ENCODE measurements at regions not wholly inside any gene's neighbourhood (a gene's known extent, or its start where the extent isn't known, plus 50 kb on each side); places are given as distances from the start of the nearest gene placed in this dataset.

DNA sequence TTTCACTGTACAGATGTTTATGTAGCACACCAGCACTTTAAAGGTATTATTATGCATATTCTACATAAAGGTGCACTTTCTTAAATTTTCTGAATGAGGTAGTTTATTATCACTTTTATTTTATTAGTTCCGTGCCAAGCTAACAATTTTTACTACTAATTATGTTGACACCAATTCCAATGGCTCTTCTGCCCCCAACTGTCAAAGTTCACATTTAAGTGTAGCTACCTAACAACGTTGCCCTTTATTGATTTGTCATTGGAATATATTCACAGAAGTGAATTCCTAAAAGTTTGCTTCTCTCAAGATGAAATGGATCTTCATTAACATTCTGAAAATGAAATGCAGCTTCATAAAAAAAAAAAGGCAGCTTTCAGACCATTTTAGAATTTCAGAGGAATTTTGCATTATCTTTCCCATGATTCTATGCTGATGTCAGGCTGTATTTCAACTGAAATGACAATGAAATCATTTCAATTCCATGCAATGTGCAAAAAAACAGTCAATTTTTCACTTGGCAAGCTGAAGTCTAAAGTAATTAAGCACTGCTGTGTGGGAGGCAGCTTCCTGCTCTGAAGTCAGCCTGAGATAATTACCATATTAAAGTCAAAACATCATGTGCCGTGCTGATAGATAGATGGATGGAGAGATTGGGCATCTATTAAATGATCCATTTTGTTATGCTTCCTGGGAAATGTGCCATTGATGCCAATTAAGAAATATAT is 229.2 kb downstream of the TTLL7 start:
- Histone ChIP-seq H3K36me3 (no peaks in the 10 kb centered on the region), H3F3A (ENCODE audit: low read depth) (no peaks in the 10 kb centered on the region), H3K27ac (no peak overlapping the region), H3K9me3 (ENCODE audit: low read depth) (no peaks in the 10 kb centered on the region), H3K4me3 (no peak overlapping the region), H3K9ac (no peak overlapping the region), H3K79me2 (ENCODE audit: low read depth) (no peaks in the 10 kb centered on the region), H3K4me1 (peaks cover 18% of the 10 kb centered on the region), H4K20me1 (ENCODE audit: low read depth) (no peaks in the 10 kb centered on the region), H3K4me2 (no peak overlapping the region), H3K27me3 (no peaks in the 10 kb centered on the region), H2AFZ (replicated peaks) (no peak overlapping the region)
- no peaks in the 10 kb centered on the region for H3K36me3 Mint-ChIP-seq
- no peaks in the 10 kb centered on the region for H3K9me3 Mint-ChIP-seq
- H3K4me1 Mint-ChIP-seq, result peaks cover 20% of the 10 kb centered on the region
- TF ChIP-seq EZH2phosphoT487 (IDR thresholded peaks at IDR 0.05) (no peak), EZH2 (IDR thresholded peaks at IDR 0.05) (no peak)
- TF ChIP-seq, protein P1, sequence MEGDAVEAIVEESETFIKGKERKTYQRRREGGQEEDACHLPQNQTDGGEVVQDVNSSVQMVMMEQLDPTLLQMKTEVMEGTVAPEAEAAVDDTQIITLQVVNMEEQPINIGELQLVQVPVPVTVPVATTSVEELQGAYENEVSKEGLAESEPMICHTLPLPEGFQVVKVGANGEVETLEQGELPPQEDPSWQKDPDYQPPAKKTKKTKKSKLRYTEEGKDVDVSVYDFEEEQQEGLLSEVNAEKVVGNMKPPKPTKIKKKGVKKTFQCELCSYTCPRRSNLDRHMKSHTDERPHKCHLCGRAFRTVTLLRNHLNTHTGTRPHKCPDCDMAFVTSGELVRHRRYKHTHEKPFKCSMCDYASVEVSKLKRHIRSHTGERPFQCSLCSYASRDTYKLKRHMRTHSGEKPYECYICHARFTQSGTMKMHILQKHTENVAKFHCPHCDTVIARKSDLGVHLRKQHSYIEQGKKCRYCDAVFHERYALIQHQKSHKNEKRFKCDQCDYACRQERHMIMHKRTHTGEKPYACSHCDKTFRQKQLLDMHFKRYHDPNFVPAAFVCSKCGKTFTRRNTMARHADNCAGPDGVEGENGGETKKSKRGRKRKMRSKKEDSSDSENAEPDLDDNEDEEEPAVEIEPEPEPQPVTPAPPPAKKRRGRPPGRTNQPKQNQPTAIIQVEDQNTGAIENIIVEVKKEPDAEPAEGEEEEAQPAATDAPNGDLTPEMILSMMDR (IDR thresholded peaks at IDR 0.05), result no peak
- no peak overlapping the region for H3K4me3 Mint-ChIP-seq
- no peaks in the 10 kb centered on the region for H3K27me3 Mint-ChIP-seq (ENCODE audit: insufficient read depth, low read depth)
- no peak overlapping the region for H3K27ac Mint-ChIP-seq
- DNase-seq (ENCODE audit: low spot score), result no peak

DNA sequence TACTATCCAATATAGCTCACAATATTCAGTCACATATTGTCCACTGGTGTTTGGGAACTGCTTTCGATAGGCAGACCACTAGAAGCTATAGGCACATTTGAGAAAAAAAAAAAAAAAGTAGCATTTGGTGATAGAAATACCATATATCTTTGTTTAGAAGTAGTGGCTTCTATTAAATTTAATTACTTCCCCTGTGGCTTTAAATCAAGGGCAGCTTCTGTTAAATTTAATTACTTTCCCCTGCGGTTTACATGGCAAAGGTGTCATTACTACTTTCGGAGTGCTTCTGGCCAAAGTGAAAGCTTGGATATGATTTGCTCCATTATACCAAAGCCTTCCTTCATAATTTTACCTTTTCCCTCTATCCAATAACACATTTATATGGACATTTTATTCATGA is 229.9 kb downstream of the TTLL7 start:
- Histone ChIP-seq H3K27ac (no peak overlapping the region), H3K9me3 (ENCODE audit: low read depth) (no peaks in the 10 kb centered on the region), H3K9ac (no peak overlapping the region), H3K36me3 (no peaks in the 10 kb centered on the region), H3K4me1 (peaks cover 25% of the 10 kb centered on the region), H2AFZ (replicated peaks) (no peak overlapping the region), H4K20me1 (ENCODE audit: low read depth) (no peaks in the 10 kb centered on the region), H3K4me2 (no peak overlapping the region), H3K79me2 (ENCODE audit: low read depth) (no peaks in the 10 kb centered on the region), H3K27me3 (no peaks in the 10 kb centered on the region), H3K4me3 (no peak overlapping the region), H3F3A (ENCODE audit: low read depth) (no peaks in the 10 kb centered on the region)
- H3K36me3 Mint-ChIP-seq, result no peaks in the 10 kb centered on the region
- H3K4me1 Mint-ChIP-seq, result peaks cover 26% of the 10 kb centered on the region
- H3K9me3 Mint-ChIP-seq, result no peaks in the 10 kb centered on the region
- no peak for TF ChIP-seq EZH2phosphoT487 (IDR thresholded peaks at IDR 0.05)
- TF ChIP-seq, protein P1 (IDR thresholded peaks at IDR 0.05), result no peak
- TF ChIP-seq EZH2 (IDR thresholded peaks at IDR 0.05), result no peak
- H3K4me3 Mint-ChIP-seq, result no peak overlapping the region
- no peak for DNase-seq (ENCODE audit: low spot score)
- no peaks in the 10 kb centered on the region for H3K27me3 Mint-ChIP-seq (ENCODE audit: insufficient read depth, low read depth)
- no peak overlapping the region for H3K27ac Mint-ChIP-seq

DNA sequence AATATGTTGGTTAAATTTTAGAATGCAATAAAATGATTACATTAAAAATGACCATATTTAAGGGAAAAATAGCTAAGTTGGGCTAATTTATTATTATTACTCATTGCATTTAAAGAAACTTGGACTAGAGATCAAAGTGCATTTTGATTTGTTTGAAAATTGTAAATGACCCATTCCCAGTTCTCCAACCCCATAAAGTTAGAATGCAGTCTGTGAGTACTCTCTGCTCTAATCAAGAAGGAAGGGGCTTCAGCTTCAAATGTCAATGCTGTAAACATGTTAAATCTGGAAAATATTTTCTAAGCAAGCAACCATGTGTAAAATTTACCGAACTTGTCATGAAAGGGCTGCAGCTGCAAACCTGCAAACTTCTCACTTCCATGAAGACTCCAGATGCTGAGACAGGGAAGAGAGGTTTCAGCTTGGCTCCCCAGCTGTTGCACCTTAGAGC is 232.7 kb downstream of the TTLL7 start:
- H3K27ac Mint-ChIP-seq, result no peak overlapping the region
- no peak overlapping the region for H3K4me3 Mint-ChIP-seq
- H3K36me3 Mint-ChIP-seq, result no peaks in the 10 kb centered on the region
- H3K4me1 Mint-ChIP-seq, result peaks cover 48% of the 10 kb centered on the region
- peaks cover 14% of the 10 kb centered on the region for H3F3A ChIP-seq (ENCODE audit: low read depth)
- no peaks in the 10 kb centered on the region for H3K27me3 ChIP-seq
- no peaks in the 10 kb centered on the region for H3K9me3 ChIP-seq (ENCODE audit: low read depth)
- H3K27me3 Mint-ChIP-seq (ENCODE audit: insufficient read depth, low read depth), result no peaks in the 10 kb centered on the region
- no peak for DNase-seq (ENCODE audit: low spot score)
- no peak overlapping the region for H3K4me3 ChIP-seq
- no peaks in the 10 kb centered on the region for H3K36me3 ChIP-seq
- H3K4me2 ChIP-seq, result no peak overlapping the region
- H3K9me3 Mint-ChIP-seq, result no peaks in the 10 kb centered on the region
- peaks cover 49% of the 10 kb centered on the region for H3K4me1 ChIP-seq
- no peaks in the 10 kb centered on the region for H4K20me1 ChIP-seq (ENCODE audit: low read depth)
- no peak for TF ChIP-seq EZH2 (IDR thresholded peaks at IDR 0.05)
- TF ChIP-seq, protein P1 (IDR thresholded peaks at IDR 0.05), result no peak
- no peak for TF ChIP-seq EZH2phosphoT487 (IDR thresholded peaks at IDR 0.05)
- H3K27ac ChIP-seq, result no peak overlapping the region
- peak overlapping the region; percentile 83 for H2AFZ ChIP-seq (replicated peaks)
- no peak overlapping the region for H3K9ac ChIP-seq
- no peaks in the 10 kb centered on the region for H3K79me2 ChIP-seq (ENCODE audit: low read depth)
